Panc1 (cell line): ENCODE measurements at regions not wholly inside any gene's neighbourhood (a gene's known extent, or its start where the extent isn't known, plus 50 kb on each side); places are given as distances from the start of the nearest gene placed in this dataset.

Experiments
- ATAC-seq: fragments of 200-7000 bp; cut with Tn5 transposase; 2 replicates; pipeline ENCODE4 v1.9.1; 2020; ENCODE audit warnings: mild to moderate bottlenecking, moderate library complexity
- BruUV-seq: library from RNA; stranded (reverse); fragments of 400-500 nt; replicated peaks from 2 replicates; lab custom pipeline; 2021; lab: Mats Ljungman, UMichigan
- CTCF ChIA-PET: fragments of 300-600 bp; sonication (Branson Sonifier 250); formaldehyde crosslinking; loops from one replicate; lab custom pipeline; 2022; ENCODE audit warnings: antibody characterized with exemption; lab: Charles Lee
- POLR2A ChIA-PET: fragments of 300-600 bp; sonication (Branson Sonifier 250); formaldehyde crosslinking; loops from one replicate; lab custom pipeline; 2022; ENCODE audit warnings: antibody characterized with exemption; lab: Charles Lee
- DNase-seq: peaks from one replicate; pipeline ENCODE4 v3.0.0-alpha.2; 2010; ENCODE audit warnings: low read depth, low spot score
- H3K27ac ChIP-seq: 2 replicates; pipeline ENCODE4 v1.5.1; 2011; ENCODE audit warnings: mild to moderate bottlenecking, low read length, inconsistent platforms
- H3K27me3 ChIP-seq: fragments of 200-500 bp; sonication (Bioruptor generic); 2 replicates; pipeline ENCODE4 v1.6.0; 2014; ENCODE audit warnings: low read length, inconsistent platforms; ENCODE audit not compliant: control insufficient read depth, insufficient read depth
- H3K36me3 ChIP-seq: fragments of 200-500 bp; sonication (Bioruptor generic); 2 replicates; pipeline ENCODE4 v1.5.1; 2014; ENCODE audit warnings: inconsistent platforms, mild to moderate bottlenecking, low read length, moderate library complexity; ENCODE audit not compliant: control insufficient read depth, insufficient read depth
- H3K4me1 ChIP-seq: 2 replicates; pipeline ENCODE4 v1.5.1; 2011; ENCODE audit warnings: inconsistent platforms, mild to moderate bottlenecking, low read length, moderate library complexity; ENCODE audit not compliant: control insufficient read depth, insufficient read depth
- H3K4me3 ChIP-seq, 2 experiments: 2 replicates each; pipeline ENCODE4 v1.5.1; 2011 to 2012; ENCODE audit warnings: low read depth in 2 of 2, low read length in 2 of 2, mild to moderate bottlenecking in 2 of 2, inconsistent platforms in 1 of 2, moderate library complexity in 1 of 2
- H3K9me3 ChIP-seq: fragments of 200-500 bp; sonication (Bioruptor generic); 2 replicates; pipeline ENCODE4 v1.5.1; 2014; ENCODE audit warnings: low read depth, mild to moderate bottlenecking, inconsistent platforms, low read length, moderate library complexity; ENCODE audit not compliant: control insufficient read depth, insufficient read depth
- POLR2AphosphoS5 ChIP-seq: IDR thresholded peaks from 2 replicates; pipeline ENCODE4 v1.6.1; 2012; ENCODE audit warnings: mild to moderate bottlenecking, low read depth, low read length, moderate library complexity
- SIN3A ChIP-seq: IDR thresholded peaks from 2 replicates; pipeline ENCODE4 v1.6.1; 2012; ENCODE audit warnings: low read depth, mild to moderate bottlenecking, low read length, moderate library complexity, borderline replicate concordance; ENCODE audit not compliant: insufficient read depth
- TCF7L2 ChIP-seq: IDR thresholded peaks from 2 replicates; pipeline ENCODE4 v1.6.1; 2011; ENCODE audit warnings: mild to moderate bottlenecking, low read depth, low read length, inconsistent platforms
- in situ Hi-C: cut with HindIII; loops from 2 replicates; pipeline ENCODE4 v1.10.0; 2016; ENCODE audit warnings: low sequenced_read_pairs, low pct_unique_long_range_greater_than_20kb
- intact Hi-C: fragments of 100-400 bp; cut with micrococcal nuclease; formaldehyde crosslinking; loops from one replicate; pipeline ENCODE4 v1.10.0; 2022; ENCODE audit not compliant: unreplicated experiment
- TF ChIP-seq, protein P1 (sequence below), 2 experiments: IDR thresholded peaks; 2 replicates each; pipeline ENCODE4 v1.6.1; 2011 to 2012; ENCODE audit warnings: low read depth in 2 of 2, control low read depth in 1 of 2, low read length in 1 of 2, mild to moderate bottlenecking in 1 of 2, moderate library complexity in 1 of 2; ENCODE audit not compliant: insufficient read depth in 1 of 2
- TF ChIP-seq, protein P2 (sequence below): fragments of 450-650 bp; IDR thresholded peaks from 2 replicates; pipeline ENCODE4 v1.5.1; 2017; ENCODE audit warnings: mild to moderate bottlenecking

DNA sequence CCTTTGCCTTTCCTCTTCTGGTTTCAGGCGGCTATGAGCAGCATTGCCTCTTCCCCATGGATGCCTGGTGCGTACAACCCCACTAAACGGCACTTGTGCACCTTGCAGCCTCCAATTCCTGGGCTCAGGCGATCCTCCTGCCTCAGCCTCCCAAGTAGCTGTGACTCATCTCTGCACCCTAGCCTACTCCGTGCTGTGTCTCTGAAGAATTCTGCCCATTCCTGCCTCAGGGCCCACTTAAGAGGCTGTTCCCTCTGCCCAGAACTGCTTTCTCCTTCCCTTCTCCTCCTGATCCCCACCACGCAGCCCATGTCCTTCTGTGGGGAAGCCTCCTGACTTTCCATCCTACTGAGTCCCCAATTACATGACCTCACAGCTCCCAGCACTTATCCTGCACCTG is 142.2 kb upstream of the ZNF507 start:
- H3K27me3 ChIP-seq: peaks cover 3% of the 10 kb centered on the region
- CTCF ChIA-PET: no interaction called here
- H3K4me1 ChIP-seq: no peaks in the 10 kb centered on the region
- in situ Hi-C loops (no loop called here), intact Hi-C loops (no loop called here)
- TF ChIP-seq, protein P1, sequence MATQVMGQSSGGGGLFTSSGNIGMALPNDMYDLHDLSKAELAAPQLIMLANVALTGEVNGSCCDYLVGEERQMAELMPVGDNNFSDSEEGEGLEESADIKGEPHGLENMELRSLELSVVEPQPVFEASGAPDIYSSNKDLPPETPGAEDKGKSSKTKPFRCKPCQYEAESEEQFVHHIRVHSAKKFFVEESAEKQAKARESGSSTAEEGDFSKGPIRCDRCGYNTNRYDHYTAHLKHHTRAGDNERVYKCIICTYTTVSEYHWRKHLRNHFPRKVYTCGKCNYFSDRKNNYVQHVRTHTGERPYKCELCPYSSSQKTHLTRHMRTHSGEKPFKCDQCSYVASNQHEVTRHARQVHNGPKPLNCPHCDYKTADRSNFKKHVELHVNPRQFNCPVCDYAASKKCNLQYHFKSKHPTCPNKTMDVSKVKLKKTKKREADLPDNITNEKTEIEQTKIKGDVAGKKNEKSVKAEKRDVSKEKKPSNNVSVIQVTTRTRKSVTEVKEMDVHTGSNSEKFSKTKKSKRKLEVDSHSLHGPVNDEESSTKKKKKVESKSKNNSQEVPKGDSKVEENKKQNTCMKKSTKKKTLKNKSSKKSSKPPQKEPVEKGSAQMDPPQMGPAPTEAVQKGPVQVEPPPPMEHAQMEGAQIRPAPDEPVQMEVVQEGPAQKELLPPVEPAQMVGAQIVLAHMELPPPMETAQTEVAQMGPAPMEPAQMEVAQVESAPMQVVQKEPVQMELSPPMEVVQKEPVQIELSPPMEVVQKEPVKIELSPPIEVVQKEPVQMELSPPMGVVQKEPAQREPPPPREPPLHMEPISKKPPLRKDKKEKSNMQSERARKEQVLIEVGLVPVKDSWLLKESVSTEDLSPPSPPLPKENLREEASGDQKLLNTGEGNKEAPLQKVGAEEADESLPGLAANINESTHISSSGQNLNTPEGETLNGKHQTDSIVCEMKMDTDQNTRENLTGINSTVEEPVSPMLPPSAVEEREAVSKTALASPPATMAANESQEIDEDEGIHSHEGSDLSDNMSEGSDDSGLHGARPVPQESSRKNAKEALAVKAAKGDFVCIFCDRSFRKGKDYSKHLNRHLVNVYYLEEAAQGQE (IDR thresholded peaks at IDR 0.05; ENCODE audit: insufficient read depth in 1 of 2, low read depth in 2 of 2, low read length in 1 of 2): no peak
- TF ChIP-seq, protein P2, sequence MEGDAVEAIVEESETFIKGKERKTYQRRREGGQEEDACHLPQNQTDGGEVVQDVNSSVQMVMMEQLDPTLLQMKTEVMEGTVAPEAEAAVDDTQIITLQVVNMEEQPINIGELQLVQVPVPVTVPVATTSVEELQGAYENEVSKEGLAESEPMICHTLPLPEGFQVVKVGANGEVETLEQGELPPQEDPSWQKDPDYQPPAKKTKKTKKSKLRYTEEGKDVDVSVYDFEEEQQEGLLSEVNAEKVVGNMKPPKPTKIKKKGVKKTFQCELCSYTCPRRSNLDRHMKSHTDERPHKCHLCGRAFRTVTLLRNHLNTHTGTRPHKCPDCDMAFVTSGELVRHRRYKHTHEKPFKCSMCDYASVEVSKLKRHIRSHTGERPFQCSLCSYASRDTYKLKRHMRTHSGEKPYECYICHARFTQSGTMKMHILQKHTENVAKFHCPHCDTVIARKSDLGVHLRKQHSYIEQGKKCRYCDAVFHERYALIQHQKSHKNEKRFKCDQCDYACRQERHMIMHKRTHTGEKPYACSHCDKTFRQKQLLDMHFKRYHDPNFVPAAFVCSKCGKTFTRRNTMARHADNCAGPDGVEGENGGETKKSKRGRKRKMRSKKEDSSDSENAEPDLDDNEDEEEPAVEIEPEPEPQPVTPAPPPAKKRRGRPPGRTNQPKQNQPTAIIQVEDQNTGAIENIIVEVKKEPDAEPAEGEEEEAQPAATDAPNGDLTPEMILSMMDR: no peak
- TF ChIP-seq POLR2AphosphoS5: no peak
- TF ChIP-seq SIN3A: no peak
- TF ChIP-seq TCF7L2: no peak
- H3K4me3 ChIP-seq: no peak overlapping the region
- BruUV-seq: no TSS peak
- H3K27ac ChIP-seq: no peak overlapping the region
- ATAC-seq (no peak), DNase-seq (no peak)
- POLR2A ChIA-PET: no interaction called here
- H3K36me3 ChIP-seq: no peaks in the 10 kb centered on the region
- no peaks in the 10 kb centered on the region for H3K9me3 ChIP-seq

DNA sequence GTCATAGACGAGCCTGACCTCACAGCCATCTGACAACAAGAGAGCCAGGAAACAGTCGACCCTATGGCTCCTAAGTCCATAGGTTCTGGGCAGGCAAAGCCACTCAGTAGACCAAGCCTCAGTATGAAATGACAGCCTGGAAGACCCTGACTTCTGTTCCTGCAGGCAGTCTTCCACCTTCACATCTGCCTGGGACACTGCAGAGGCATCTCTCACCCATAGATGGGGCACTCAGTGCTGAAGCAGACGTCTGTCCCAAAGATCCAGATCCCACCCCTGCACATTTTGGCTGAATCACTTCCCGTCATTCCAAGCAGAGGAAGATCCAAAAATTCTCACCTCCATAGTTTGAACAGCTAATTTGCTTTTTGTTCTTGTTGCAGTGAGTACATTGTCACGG is 139.3 kb upstream of the ZNF507 start:
- intact Hi-C loops: no loop called here
- 0 out of 2 replicates have a peak, but pooled peaks cover 6% of the 10 kb centered on the region for H3K9me3 ChIP-seq
- BruUV-seq: no TSS peak
- no peak overlapping the region for H3K27ac ChIP-seq
- ATAC-seq: peak; percentile 45; the same call in 1 of the 2 replicates
- TF ChIP-seq SIN3A (no peak), POLR2AphosphoS5 (no peak), TCF7L2 (no peak)
- TF ChIP-seq, protein P1 (IDR thresholded peaks at IDR 0.05; ENCODE audit: insufficient read depth in 1 of 2, low read depth in 2 of 2, low read length in 1 of 2): no peak
- TF ChIP-seq, protein P2: no peak
- ChIA-PET POLR2A (no interaction called here), CTCF (no interaction called here)
- H3K4me1 ChIP-seq: no peaks in the 10 kb centered on the region
- H3K36me3 ChIP-seq: no peaks in the 10 kb centered on the region
- no peak for DNase-seq
- H3K27me3 ChIP-seq: peaks cover 3% of the 10 kb centered on the region
- in situ Hi-C loops: no loop called here
- no peak overlapping the region for H3K4me3 ChIP-seq
